ENCODE measurements at regions not wholly inside any gene's neighbourhood (a gene's known extent, or its start where the extent isn't known, plus 50 kb on each side); places are given as distances from the start of the nearest gene placed in this dataset.

- no peak overlapping the region for H3K27ac ChIP-seq
- no peak for TF ChIP-seq ZFX (IDR thresholded peaks at IDR 0.05)
- TF ChIP-seq, protein P1, sequence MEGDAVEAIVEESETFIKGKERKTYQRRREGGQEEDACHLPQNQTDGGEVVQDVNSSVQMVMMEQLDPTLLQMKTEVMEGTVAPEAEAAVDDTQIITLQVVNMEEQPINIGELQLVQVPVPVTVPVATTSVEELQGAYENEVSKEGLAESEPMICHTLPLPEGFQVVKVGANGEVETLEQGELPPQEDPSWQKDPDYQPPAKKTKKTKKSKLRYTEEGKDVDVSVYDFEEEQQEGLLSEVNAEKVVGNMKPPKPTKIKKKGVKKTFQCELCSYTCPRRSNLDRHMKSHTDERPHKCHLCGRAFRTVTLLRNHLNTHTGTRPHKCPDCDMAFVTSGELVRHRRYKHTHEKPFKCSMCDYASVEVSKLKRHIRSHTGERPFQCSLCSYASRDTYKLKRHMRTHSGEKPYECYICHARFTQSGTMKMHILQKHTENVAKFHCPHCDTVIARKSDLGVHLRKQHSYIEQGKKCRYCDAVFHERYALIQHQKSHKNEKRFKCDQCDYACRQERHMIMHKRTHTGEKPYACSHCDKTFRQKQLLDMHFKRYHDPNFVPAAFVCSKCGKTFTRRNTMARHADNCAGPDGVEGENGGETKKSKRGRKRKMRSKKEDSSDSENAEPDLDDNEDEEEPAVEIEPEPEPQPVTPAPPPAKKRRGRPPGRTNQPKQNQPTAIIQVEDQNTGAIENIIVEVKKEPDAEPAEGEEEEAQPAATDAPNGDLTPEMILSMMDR (conservative IDR thresholded peaks at IDR 0.05), result no peak
Measured at GRCh38 chr5:124459984-124460383, 286.5 kb downstream of the ZNF608 start.

- TF ChIP-seq, protein P1 (conservative IDR thresholded peaks at IDR 0.05), result no peak
- TF ChIP-seq ZFX (IDR thresholded peaks at IDR 0.05), result no peak
- no peak overlapping the region for H3K27ac ChIP-seq
Measured at GRCh38 chr5:124457901-124458300, 288.5 kb downstream of the ZNF608 start.

GRCh38 chr5:124457101-124457500 lies 289.3 kb downstream of the ZNF608 start:
- TF ChIP-seq ZFX (IDR thresholded peaks at IDR 0.05), result no peak
- TF ChIP-seq, protein P1 (conservative IDR thresholded peaks at IDR 0.05), result no peak

DNA sequence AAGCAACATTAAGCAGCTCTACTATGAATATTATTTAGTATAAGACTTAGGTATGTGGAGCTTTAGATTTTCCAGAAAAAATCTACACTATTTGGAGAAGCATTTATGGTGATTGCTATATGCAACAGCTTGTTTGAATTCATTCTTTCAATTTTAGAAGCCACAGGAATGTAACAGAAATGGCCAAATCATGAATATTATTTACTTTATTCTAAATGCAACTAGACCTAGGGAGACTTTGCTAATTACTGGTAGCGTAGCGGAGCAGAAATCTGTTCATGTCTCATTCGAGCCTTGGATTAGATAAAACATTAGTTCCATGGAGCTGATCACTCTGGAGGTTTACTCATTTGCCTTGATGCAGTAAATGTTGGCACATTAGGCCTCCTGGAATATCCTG lies 290.2 kb downstream of the ZNF608 start:
- TF ChIP-seq ZFX (IDR thresholded peaks at IDR 0.05), result no peak
- TF ChIP-seq, protein P1 (conservative IDR thresholded peaks at IDR 0.05), result no peak

More at GRCh38 chr5:124457101-124457500, 289.3 kb downstream of the ZNF608 start:
- no peak overlapping the region for H3K27ac ChIP-seq

GRCh38 chr5:124454081-124454480 lies 292.4 kb downstream of the ZNF608 start:
- TF ChIP-seq ZFX (IDR thresholded peaks at IDR 0.05), result no peak
- TF ChIP-seq, protein P1 (conservative IDR thresholded peaks at IDR 0.05), result no peak
- H3K27ac ChIP-seq, result no peak overlapping the region

More for the DNA sequence above, 290.2 kb downstream of the ZNF608 start:
- H3K27ac ChIP-seq, result no peak overlapping the region

GRCh38 chr5:124453221-124454051 lies 293.0 kb downstream of the ZNF608 start:
- TF ChIP-seq ZFX (IDR thresholded peaks at IDR 0.05), result no peak
- TF ChIP-seq, protein P1 (conservative IDR thresholded peaks at IDR 0.05), result no peak
- no peak overlapping the region for H3K27ac ChIP-seq

DNA sequence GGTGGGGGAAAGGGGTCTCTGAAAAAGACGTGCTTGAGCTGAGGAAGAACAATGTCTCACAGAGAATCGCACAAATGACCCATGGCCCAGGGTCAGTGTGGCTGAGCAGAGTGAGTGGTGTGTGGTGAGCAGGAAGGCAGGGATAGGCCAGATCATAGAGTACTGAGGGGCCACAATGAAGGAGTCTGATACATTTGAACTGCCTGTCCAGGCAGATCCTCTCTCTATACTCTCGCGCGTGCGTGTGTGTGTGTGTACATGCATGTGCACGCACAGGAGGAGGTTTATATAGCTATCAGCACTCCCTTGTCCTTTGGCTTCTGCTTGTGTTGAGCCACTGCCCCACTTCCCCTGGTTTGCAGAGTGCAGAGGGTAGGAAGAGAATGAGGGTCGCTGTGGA lies 294.0 kb downstream of the ZNF608 start:
- H3K27ac ChIP-seq, result no peak overlapping the region
- TF ChIP-seq, protein P1 (conservative IDR thresholded peaks at IDR 0.05), result no peak
- no peak for TF ChIP-seq ZFX (IDR thresholded peaks at IDR 0.05)
